ENCODE measurements at regions not wholly inside any gene's neighbourhood (a gene's known extent, or its start where the extent isn't known, plus 50 kb on each side); places are given as distances from the start of the nearest gene placed in this dataset.

DNA sequence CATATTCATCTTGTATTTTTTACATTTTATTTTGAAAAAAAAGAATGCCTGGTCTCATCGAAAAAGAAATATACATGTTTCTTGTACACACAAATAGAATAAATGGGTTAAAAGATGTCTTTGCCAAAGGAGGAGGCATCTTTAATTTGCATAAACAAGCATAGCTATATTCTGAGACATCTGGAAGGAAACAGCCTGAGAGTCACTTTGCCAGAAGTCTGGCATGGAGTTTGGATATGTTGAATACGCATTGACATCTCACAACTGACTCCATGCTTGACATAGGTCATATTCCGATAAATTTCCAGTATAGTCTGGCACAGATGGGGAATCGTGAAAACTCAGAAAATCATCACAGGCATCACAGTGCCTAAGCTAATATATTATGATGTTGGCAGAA is 1317.5 kb upstream of the CELF4 start:
- TF ChIP-seq, protein P1, sequence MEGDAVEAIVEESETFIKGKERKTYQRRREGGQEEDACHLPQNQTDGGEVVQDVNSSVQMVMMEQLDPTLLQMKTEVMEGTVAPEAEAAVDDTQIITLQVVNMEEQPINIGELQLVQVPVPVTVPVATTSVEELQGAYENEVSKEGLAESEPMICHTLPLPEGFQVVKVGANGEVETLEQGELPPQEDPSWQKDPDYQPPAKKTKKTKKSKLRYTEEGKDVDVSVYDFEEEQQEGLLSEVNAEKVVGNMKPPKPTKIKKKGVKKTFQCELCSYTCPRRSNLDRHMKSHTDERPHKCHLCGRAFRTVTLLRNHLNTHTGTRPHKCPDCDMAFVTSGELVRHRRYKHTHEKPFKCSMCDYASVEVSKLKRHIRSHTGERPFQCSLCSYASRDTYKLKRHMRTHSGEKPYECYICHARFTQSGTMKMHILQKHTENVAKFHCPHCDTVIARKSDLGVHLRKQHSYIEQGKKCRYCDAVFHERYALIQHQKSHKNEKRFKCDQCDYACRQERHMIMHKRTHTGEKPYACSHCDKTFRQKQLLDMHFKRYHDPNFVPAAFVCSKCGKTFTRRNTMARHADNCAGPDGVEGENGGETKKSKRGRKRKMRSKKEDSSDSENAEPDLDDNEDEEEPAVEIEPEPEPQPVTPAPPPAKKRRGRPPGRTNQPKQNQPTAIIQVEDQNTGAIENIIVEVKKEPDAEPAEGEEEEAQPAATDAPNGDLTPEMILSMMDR (IDR thresholded peaks at IDR 0.05): no peak
- no peak for TF ChIP-seq EZH2 (IDR thresholded peaks at IDR 0.05)
